IMR-90 (cell line): ENCODE measurements at regions not wholly inside any gene's neighbourhood (a gene's known extent, or its start where the extent isn't known, plus 50 kb on each side); places are given as distances from the start of the nearest gene placed in this dataset.

ENCODE experiments used
- BHLHE40 ChIP-seq: fragments of 150-350 bp; IDR thresholded peaks from 2 replicates; pipeline ENCODE4 v1.6.1; 2016; ENCODE audit warnings: mild to moderate bottlenecking, low read depth, low read length
- CEBPB ChIP-seq: IDR thresholded peaks from 2 replicates; pipeline ENCODE4 v1.6.1; 2012; ENCODE audit warnings: low read depth, low read length, improper control_type of control experiment
- ELK1 ChIP-seq: fragments of 150-350 bp; IDR thresholded peaks from 2 replicates; pipeline ENCODE4 v1.6.1; 2016; ENCODE audit warnings: low read depth, mild to moderate bottlenecking, low read length, moderate library complexity, borderline replicate concordance
- MAFK ChIP-seq: IDR thresholded peaks from 2 replicates; pipeline ENCODE4 v1.6.1; 2012; ENCODE audit warnings: low read depth, low read length, improper control_type of control experiment
- MAZ ChIP-seq: IDR thresholded peaks from 2 replicates; pipeline ENCODE4 v1.6.1; 2012; ENCODE audit warnings: low read depth, mild to moderate bottlenecking, low read length, improper control_type of control experiment, moderate library complexity, borderline replicate concordance
- MXI1 ChIP-seq: IDR thresholded peaks from 2 replicates; pipeline ENCODE4 v1.6.1; 2012; ENCODE audit warnings: low read depth, mild to moderate bottlenecking, low read length, moderate library complexity, borderline replicate concordance
- NFE2L2 ChIP-seq: fragments of 150-350 bp; IDR thresholded peaks from 2 replicates; pipeline ENCODE4 v1.6.1; 2016; ENCODE audit warnings: low read depth, mild to moderate bottlenecking, low read length
- POLR2A ChIP-seq: IDR thresholded peaks from 2 replicates; pipeline ENCODE4 v1.6.1; 2012; ENCODE audit warnings: mild to moderate bottlenecking, low read depth, low read length
- RAD21 ChIP-seq: IDR thresholded peaks from 2 replicates; pipeline ENCODE4 v1.6.1; 2012; ENCODE audit warnings: low read length, improper control_type of control experiment
- RFX5 ChIP-seq: IDR thresholded peaks from 2 replicates; pipeline ENCODE4 v1.8.0; 2012; ENCODE audit warnings: low read depth, mild to moderate bottlenecking, low read length, moderate library complexity
- SMC3 ChIP-seq: fragments of 150-350 bp; IDR thresholded peaks from 2 replicates; pipeline ENCODE4 v1.6.1; 2016; ENCODE audit warnings: low read depth, mild to moderate bottlenecking, antibody characterized with exemption, low read length, moderate library complexity
- TF ChIP-seq, protein P1 (sequence below): conservative IDR thresholded peaks from 2 replicates; pipeline ENCODE4 v1.5.1; 2012; ENCODE audit warnings: mild to moderate bottlenecking, low read depth, low read length, improper control_type of control experiment

- no peak for TF ChIP-seq MAFK
- TF ChIP-seq SMC3 = no peak
- TF ChIP-seq MXI1 = no peak
- TF ChIP-seq, protein P1, sequence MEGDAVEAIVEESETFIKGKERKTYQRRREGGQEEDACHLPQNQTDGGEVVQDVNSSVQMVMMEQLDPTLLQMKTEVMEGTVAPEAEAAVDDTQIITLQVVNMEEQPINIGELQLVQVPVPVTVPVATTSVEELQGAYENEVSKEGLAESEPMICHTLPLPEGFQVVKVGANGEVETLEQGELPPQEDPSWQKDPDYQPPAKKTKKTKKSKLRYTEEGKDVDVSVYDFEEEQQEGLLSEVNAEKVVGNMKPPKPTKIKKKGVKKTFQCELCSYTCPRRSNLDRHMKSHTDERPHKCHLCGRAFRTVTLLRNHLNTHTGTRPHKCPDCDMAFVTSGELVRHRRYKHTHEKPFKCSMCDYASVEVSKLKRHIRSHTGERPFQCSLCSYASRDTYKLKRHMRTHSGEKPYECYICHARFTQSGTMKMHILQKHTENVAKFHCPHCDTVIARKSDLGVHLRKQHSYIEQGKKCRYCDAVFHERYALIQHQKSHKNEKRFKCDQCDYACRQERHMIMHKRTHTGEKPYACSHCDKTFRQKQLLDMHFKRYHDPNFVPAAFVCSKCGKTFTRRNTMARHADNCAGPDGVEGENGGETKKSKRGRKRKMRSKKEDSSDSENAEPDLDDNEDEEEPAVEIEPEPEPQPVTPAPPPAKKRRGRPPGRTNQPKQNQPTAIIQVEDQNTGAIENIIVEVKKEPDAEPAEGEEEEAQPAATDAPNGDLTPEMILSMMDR = no peak
- no peak for TF ChIP-seq POLR2A
- TF ChIP-seq NFE2L2 = no peak
- TF ChIP-seq ELK1 = no peak
- no peak for TF ChIP-seq RAD21
- TF ChIP-seq BHLHE40 = no peak
- no peak for TF ChIP-seq MAZ
- no peak for TF ChIP-seq CEBPB
- no peak for TF ChIP-seq RFX5
These were observed 234.1 kb downstream of the RSL24D1 start for GRCh38 chr15:54962637-54963036.
